GM12873 (cell line): ENCODE measurements at regions not wholly inside any gene's neighbourhood (a gene's known extent, or its start where the extent isn't known, plus 50 kb on each side); places are given as distances from the start of the nearest gene placed in this dataset.

Source experiments
- TF ChIP-seq, protein P1 (sequence below): IDR thresholded peaks from 2 replicates; pipeline ENCODE4 v1.5.1; 2012; ENCODE audit warnings: low read depth, mild to moderate bottlenecking, moderate library complexity, low read length, control low read depth; ENCODE audit not compliant: insufficient read depth; ENCODE audit errors: missing control alignments

DNA sequence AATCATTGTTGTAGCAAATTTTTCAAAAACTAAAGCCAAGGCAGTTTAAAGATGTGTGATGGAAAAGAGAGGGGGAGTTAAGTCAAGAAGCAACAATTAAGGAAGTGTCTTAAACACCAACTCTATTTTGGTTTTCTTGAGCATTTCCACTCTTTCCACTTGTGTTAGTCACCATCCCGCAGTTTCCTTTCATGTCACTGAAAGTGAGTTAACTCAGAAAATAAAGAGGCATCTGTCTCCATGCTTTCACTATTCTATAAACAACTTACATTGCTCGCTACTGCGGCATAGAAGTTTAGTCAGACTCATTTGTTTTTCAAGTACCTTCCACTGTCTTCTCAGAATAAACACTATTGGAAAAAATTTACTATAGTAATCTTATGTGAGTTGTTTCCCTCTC is 284.9 kb upstream of the SEMA3D start:
- TF ChIP-seq, protein P1, sequence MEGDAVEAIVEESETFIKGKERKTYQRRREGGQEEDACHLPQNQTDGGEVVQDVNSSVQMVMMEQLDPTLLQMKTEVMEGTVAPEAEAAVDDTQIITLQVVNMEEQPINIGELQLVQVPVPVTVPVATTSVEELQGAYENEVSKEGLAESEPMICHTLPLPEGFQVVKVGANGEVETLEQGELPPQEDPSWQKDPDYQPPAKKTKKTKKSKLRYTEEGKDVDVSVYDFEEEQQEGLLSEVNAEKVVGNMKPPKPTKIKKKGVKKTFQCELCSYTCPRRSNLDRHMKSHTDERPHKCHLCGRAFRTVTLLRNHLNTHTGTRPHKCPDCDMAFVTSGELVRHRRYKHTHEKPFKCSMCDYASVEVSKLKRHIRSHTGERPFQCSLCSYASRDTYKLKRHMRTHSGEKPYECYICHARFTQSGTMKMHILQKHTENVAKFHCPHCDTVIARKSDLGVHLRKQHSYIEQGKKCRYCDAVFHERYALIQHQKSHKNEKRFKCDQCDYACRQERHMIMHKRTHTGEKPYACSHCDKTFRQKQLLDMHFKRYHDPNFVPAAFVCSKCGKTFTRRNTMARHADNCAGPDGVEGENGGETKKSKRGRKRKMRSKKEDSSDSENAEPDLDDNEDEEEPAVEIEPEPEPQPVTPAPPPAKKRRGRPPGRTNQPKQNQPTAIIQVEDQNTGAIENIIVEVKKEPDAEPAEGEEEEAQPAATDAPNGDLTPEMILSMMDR: no peak

DNA sequence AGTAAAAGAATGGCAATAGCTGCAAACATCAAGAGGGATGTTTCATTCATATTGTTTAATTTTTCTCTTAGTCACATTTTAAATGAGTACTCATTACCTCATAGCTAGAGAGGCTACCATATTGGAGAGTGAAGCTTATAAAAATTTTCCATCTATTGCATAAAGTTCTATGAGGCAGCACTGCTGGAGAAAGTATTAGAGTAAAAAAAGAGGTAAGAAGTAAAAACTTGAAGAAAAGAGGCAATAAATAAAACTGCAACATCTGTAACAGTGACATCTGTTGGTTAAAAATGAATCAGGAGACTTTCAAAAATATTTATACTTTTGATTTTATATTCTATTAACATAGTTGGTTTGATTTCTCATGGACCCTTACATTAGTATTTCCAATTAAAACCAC is 284.5 kb upstream of the SEMA3D start:
- TF ChIP-seq, protein P1: no peak

DNA sequence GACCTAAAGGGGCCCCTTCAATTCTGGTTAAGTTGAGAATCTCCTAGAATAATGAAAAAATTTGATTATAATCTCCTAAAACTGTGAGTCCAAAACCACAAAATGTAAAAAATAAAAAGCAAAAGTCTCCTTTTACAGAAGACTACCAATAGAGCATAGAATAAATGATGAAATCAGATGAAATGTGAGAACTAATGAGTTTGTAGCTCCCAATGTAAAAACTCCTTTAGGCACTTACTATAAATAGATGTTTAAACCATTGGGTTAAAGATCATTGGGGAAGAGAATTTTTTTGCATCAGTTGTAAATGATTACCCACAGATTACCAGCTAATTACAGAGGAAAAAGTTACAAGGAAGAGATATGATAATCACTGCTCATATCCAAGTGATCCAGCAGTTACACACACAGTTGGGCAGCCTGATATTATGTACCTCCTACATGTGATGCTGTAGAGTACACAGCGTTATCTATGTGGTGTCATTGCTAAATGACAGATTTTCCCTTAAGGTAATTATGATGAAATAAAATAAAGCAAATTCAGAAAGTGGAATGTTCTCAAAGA is 282.7 kb upstream of the SEMA3D start:
- TF ChIP-seq, protein P1: no peak

DNA sequence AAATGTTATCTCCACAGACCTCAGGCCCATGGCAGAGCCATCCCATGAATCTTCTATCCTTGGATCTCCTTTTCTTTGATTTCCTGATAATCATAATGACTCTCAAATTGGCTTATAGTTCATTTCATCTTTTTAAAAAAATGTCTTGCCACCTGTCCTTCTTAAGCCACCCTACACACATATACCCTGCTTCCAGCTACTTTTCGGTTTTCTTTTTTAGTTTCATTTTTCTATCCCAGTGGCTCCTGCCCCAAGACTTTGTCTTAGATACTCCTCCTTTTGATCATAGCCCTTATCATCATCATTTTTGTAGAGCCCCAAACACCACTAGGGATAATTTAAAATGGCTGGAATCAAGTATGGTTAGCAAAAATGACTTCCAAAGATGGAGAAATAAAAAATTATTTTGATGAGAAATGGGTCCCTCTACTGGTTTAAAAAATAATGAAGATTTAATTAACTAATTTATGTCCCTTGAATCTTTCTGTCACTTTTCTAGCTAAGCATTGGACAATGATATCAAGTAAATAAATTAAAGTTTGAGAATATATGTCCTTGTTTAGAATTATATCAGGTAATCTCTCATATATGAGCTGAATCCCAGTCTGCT is 277.3 kb upstream of the SEMA3D start:
- TF ChIP-seq, protein P1: no peak

DNA sequence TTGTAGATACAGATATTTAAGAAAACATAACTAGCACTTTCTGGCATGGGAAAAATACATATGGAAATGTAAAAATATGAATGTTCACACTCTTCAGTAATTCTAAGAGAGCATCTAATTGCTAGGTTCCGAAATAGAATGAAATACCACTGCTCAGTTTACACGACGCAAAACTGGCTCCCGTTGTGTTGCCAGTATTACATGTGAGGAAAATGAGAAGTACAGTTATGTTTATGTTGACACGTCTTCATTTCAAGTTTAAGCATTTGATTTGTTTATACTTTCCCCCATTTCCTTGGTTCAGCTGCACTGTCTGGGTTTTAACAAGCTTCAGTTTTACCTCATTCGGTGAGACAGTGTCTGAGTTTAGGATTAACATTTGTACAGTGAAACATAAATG is 275.8 kb upstream of the SEMA3D start:
- TF ChIP-seq, protein P1: no peak

DNA sequence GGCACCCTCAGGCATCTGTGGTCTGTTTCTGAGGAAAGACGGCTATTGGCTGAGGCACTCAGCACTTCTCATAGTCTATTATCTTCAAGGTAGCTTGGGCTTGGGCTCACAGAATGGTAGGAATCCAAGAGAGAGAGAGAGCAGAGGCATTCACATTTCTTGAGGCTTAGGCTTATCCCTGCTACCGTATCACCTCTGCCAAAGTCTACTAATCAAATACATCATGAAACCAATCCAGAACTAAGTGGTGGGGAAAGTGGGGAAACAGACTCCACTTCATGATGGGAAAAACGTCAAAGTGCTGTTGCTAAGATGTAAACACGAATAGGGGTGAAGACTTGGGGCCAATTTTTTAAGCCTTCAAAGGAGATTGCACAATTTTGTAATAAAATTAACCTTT is 271.1 kb upstream of the SEMA3D start:
- TF ChIP-seq, protein P1: no peak

DNA sequence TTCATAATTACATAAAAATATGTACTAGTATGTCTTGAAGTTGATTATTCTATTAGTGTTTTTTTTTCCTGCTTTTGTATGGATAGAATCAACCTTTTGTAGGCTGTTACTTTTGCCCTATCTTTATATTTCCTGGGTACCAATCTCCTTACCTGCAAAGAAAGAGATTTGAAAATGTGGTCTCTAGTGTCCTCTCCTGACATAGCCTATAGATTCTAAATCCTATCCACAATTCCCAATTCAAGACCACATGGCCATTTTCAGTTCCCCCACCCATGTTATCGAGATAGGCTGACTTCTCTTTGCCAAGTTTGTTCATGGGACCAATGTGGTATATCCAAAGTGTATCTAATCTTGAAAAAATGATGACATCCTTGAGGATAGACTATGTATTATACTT is 269.4 kb upstream of the SEMA3D start:
- TF ChIP-seq, protein P1: no peak
